Islet precursor cell (in vitro differentiated cells): ENCODE measurements at regions not wholly inside any gene's neighbourhood (a gene's known extent, or its start where the extent isn't known, plus 50 kb on each side); places are given as distances from the start of the nearest gene placed in this dataset.

ENCODE experiments used
- DNase-seq: peaks from one replicate; pipeline ENCODE4 v3.0.0-alpha.2; 2018

DNA sequence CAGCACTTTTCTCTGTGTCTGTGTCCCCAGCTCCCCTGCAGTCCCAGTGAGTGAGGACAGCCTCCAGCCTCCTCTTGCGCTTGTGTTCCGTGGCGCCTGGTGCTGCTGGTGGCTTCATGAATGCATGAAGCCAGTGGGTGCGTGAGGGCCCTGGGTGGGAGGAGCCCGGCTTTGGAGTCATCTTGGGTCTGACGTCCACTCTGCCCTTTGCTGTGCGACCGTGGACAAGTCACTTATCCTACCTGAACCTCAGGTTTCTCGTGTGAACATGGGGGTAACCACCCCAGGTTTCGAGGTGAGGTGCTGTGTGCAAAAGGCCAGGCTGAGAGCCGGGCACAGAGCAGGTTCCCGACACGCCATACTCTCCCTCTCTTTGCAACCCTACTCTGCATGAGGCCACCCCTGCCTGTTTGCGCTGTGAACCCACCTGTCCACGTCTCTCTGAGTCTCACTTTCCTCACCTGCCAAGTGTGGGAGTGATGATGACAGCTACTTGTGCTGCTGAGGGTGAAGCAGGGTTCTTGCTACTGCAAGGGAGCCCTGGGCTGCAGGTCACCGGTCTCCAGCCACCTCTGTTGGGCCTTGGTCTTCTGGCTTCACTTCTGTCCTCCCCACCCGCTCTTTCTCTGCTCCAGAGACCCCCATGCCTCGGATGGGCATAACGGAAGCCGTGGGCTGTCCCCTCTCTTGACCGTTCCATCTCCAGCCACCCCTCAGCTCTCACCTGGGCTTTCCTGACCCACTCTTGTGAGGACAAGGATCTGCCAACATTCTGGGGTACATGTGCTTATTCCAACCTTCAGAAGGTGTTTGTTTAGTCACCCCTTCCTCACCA lies 537.6 kb downstream of the TBC1D22A start:
- peak; percentile 22 for DNase-seq

DNA sequence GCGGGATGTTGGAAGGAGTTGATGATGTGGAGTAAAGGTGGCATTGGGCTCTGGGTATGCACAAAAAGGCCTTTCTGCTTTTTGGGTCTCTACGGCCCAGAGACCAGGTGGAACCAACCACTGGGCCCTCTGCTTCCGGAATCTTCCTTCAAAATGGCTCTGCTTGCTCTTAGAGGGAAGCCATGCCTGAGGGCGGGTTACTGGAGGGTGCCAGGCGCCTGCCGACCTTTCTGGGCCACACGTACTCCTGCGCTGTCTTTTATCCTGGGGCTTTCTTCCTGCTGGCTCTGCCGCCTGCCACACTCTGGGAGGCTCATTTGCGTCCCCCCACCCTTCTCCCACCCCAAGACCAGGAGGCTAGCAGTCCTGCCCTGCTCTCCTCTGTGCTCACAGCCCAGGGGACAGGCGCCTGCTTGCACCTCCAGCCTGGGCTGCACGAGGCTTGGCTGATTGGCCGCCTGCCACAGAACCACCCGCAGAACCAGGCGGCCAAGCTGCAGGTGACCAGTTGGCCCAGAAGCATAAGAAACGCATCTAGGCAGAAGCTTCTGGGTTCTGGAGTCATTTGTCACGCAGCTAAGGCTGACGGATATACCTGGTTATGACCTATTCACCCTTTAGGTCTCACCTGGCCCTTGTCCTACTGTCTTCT lies 536.9 kb downstream of the TBC1D22A start:
- peak; percentile 20 for DNase-seq

DNA sequence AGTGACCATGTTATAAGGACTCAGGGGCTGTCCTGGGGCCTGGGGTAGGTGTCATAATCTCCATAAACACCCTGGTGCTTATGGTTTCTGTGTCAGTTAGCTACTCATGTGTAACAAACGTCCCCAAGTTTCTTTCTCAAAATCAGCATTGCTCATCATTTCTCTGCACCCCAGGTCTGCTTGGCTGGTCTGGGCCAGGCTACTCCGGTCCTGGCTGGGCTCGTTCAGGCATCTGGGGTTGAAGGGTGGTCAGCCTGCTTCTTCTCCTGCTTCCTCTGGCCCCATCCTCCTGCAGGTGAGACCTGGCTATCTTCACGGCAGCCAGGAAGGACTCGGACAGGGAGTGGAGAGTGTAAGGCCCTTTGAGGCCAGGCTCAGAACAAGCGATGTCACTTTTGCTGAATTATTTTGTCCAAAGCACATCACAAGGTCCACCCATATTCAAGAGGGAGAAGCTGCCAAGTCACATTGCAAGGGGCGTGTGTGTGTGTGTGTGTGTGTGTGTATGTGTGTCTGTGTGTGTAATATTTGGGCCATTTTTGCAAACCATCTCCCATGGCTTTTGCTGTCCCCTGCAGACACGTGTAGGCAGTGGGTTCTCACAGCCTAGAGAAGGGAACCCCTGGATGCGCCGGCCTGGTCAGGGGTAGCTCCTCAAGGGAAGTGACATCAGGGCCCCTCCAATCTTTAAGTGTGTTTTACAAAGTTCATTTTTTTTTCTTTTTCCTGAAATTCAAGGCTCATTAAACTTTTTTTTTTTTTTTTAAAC lies 535.8 kb downstream of the TBC1D22A start:
- no peak for DNase-seq

DNA sequence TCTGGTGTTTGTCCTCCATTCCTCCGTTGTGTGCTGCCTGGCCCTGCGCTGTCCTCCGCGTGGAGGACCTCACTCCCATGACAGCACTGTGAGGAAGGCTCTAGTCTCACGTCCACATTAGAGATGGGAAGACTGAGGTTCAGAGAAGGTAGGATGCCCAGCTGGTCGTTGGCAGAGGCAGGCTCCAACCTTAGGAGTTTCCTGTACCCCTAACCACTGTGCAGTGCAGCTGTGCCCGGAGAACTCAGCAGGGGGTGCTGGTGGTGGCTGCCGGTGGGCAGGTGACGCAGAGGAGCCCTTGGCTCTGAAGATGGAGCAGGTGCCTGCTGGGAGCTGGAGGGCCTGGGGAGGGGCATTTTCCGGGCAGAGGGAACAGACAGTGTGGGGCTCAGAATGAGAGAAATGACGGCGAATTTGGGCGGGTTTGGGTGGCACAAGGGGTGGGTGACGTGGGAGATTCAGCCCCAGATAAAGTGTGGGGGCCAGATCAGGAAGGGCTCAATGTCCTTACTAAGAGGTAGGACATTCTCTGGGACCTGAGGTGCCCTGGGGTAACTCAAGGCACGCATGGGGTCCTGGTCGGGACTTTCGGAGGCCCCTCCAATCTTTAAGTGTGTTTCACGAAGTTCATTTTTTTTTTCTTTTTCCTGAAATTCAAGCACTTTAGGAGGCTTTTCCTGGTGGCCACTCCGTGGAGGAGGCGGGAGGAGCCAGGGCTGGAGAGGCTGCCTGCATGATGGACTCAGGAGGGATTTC lies 535.0 kb downstream of the TBC1D22A start:
- no peak for DNase-seq

- no peak for DNase-seq
Observed at GRCh38 chr22:47296405-47297260, 534.2 kb downstream of the TBC1D22A start.

- no peak for DNase-seq
Observed at GRCh38 chr22:47295982-47296381, 533.5 kb downstream of the TBC1D22A start.

- no peak for DNase-seq
Observed at GRCh38 chr22:47295226-47295901, 532.9 kb downstream of the TBC1D22A start.

GRCh38 chr22:47294576-47294975 lies 532.1 kb downstream of the TBC1D22A start:
- no peak for DNase-seq

- DNase-seq = no peak
Observed at GRCh38 chr22:47294222-47294532, 531.7 kb downstream of the TBC1D22A start.

DNA sequence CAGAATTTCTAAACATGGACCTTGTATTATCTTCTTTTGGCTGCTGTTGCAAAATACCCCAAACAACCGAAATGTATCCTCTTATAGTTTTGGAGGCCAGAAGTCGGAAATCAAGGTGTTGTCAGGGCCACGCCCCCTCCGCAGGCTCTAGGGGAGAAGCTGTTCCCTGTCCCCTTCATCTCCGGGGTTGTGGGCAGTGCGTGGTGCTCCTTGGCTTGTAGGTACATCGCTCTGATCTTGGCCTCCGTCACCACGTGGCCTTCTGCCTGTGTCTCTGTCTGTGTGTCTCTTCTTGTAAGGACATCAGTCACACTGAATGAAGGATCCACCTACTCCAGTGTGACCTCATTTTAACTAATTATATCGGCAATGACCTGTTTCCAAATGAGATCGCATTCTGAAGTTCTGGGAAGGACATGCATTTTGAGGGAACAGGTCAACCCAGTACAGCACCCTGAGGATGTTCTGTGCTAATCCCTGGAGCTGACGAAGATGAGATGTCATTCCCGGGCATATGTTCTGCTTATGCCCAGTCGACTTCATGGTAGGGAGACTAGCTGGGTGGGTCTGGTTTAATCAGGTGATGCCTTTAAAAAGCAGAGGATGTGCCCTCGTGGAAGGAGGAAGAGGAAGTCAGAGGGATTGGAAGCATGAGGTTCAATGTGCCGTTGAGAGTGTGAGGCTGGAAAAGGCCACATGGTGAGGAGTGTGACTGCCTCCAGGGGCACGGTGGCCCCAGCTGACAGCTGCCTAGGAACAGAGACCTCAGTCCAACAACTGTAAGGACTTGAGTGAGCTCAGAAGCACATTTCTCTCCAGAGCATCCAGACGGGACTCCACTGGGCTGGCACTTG lies 531.1 kb downstream of the TBC1D22A start:
- DNase-seq = peak; percentile 16

- peak; percentile 21 for DNase-seq
Observed at GRCh38 chr22:47292546-47293320, 530.3 kb downstream of the TBC1D22A start.

DNA sequence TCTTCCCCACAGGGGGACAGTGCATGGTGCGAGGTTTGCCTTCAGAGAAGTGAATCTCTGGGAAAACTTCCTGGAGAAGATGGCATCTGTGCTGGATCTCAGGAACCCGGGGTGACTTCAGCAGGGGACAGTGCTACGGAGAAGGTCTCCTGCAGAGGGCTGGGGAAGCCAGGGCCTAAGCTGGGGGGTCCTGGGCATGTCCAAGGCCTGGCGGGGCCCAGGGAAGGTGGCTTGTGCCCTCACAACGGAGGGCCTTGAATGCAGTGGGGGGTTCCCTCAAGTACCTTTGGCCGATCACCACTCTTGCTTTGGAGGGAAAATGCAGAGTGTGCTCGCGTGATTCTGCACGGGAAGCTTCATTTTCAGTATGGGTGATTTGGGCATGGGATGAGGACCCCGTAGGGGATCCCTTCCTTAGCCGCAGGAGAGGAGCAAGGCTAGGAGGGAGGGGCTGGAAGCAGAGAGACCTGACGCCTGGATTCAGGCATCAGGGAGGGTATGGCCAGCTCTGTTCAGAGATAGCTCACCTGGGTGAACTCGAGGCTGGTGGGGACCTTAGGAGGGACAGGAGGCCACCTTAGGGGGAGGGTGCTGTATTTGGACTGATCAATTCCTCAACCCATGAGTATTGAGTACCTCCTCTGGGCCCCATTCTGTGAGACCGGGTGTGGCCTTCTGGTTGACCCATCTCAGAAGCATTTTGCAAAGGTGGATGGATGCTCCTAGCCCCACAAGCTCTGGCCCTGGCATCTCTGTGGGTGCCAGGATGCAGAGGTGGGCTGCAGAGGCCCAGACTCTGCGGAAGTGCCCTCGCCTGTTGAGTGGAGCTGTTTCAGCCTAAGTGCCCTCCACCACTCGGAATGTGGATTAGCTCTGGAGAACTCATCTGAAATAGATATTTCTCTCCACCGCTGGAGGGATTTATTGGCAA lies 529.4 kb downstream of the TBC1D22A start:
- peak; percentile 32 for DNase-seq

GRCh38 chr22:47290706-47291430 lies 528.4 kb downstream of the TBC1D22A start:
- DNase-seq = peak; percentile 12

- DNase-seq = peak; percentile 9
Observed at GRCh38 chr22:47289336-47289985, 527.0 kb downstream of the TBC1D22A start.

DNA sequence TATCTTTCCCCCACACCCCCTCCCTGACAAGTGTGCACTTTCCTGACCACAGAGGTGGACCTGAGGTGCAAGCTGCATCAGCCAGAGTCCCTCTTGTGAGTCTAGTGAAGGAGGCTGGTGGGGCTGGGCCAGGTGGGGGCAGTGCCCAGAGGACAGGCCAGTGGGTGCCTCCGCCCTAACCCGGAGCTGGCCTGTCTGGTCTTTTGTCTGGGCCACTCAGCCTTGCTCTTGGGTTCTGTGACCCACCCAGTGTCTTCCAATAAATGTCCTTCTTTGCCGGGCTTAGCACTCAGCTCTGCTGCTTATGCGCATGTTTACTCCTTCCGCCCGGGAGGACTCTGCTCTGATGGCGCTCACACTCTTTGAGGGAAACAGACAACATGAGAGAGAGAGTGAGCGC lies 526.2 kb downstream of the TBC1D22A start:
- DNase-seq = no peak

DNA sequence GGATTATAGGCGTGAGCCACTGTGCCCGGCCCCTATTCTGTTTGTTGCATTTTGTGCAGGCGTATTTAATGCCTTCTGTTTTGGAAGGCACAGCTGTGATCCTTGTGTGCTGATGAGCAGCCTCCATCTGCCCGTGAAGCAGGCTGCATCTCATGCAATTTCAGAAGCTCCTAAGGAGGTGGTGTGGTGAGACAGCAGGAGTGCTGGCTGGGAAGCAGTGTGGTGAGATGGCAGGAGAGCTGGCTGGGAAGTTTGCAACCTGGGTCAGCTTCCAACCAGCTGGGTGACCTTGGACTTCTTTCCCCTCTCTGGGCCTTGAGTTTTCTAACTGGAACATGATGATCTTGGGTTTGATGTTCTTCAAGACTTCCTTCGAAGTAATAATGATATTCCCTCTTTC lies 525.1 kb downstream of the TBC1D22A start:
- DNase-seq = no peak

DNA sequence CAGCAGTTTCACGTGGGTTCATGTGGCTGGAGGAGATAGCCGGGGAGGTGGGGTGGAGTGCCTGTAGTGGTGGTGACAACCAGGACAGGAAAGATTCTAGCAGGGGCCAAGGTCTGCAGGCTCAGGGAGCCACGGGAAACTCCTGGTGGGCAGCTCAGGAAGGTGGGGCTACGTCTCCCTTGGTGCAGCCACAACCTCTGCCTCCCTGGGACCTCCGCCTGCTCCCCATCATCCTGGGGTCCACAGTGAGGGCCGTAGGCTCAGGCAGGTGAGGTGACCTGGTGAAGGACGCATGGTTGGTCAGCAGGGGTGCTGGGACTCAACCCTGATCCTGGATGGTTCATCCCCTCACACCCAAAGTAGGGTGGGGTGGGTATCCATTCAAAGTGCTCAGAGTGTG lies 524.1 kb downstream of the TBC1D22A start:
- DNase-seq = no peak
